ENCODE measurements at regions not wholly inside any gene's neighbourhood (a gene's known extent, or its start where the extent isn't known, plus 50 kb on each side); places are given as distances from the start of the nearest gene placed in this dataset.

DNA sequence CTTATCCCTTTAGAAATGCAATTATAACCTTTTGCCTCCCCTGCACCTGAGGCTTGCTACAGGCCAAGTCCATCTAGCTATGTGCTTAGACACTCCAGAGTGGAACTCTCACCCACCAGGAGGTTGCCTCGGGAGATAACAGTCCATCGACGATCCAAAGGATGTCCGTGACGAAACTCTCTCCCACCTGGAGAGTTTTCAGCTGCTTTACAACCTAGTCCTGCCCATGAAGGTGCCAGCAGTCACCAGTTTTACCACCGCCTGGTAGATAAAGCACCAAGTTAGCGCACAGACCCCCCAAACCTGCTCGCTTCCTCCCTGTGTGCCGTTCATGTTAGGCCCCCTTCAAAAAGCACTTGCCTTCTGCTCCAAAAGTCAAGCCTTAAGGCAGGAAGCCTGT is 53.1 kb upstream of the SHISAL1 start:
- TF ChIP-seq, protein P1, sequence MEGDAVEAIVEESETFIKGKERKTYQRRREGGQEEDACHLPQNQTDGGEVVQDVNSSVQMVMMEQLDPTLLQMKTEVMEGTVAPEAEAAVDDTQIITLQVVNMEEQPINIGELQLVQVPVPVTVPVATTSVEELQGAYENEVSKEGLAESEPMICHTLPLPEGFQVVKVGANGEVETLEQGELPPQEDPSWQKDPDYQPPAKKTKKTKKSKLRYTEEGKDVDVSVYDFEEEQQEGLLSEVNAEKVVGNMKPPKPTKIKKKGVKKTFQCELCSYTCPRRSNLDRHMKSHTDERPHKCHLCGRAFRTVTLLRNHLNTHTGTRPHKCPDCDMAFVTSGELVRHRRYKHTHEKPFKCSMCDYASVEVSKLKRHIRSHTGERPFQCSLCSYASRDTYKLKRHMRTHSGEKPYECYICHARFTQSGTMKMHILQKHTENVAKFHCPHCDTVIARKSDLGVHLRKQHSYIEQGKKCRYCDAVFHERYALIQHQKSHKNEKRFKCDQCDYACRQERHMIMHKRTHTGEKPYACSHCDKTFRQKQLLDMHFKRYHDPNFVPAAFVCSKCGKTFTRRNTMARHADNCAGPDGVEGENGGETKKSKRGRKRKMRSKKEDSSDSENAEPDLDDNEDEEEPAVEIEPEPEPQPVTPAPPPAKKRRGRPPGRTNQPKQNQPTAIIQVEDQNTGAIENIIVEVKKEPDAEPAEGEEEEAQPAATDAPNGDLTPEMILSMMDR (conservative IDR thresholded peaks at IDR 0.05 in 1 of 2, IDR thresholded peaks at IDR 0.05 in 1 of 2; ENCODE audit: low read depth in 1 of 2, low read length in 2 of 2) = no peak
- TF ChIP-seq EZH2 (IDR thresholded peaks at IDR 0.05; ENCODE audit: low read length, missing control alignments) = no peak
